GM23338 (cell line): ENCODE measurements at regions not wholly inside any gene's neighbourhood (a gene's known extent, or its start where the extent isn't known, plus 50 kb on each side); places are given as distances from the start of the nearest gene placed in this dataset.

ENCODE experiments used
- ATAC-seq: fragments of 200-7000 bp; cut with Tn5 transposase; 3 replicates; pipeline ENCODE4 v1.9.1; 2020
- DNase-seq: peaks from one replicate; pipeline ENCODE4 v3.0.0-alpha.2; 2015; ENCODE audit warnings: low spot score
- H2AFZ ChIP-seq: fragments of 200-600 bp; sonication (generic); 2 replicates; pipeline ENCODE4 v1.8.0; 2016; ENCODE audit warnings: antibody characterized with exemption, mild to moderate bottlenecking, moderate library complexity
- H3F3A ChIP-seq: fragments of 200-600 bp; sonication (generic); replicated peaks from 2 replicates; pipeline ENCODE4 v1.8.0; 2017; ENCODE audit warnings: antibody characterized with exemption, mixed run types, low read depth
- H3K27ac ChIP-seq: fragments of 200-600 bp; sonication (generic); 2 replicates; pipeline ENCODE4 v1.6.1; 2016; ENCODE audit warnings: low read depth
- H3K27me3 ChIP-seq: fragments of 200-600 bp; sonication (generic); 2 replicates; pipeline ENCODE4 v1.8.0; 2016; ENCODE audit warnings: mild to moderate bottlenecking, mixed run types, moderate library complexity; ENCODE audit not compliant: insufficient read depth
- H3K36me3 ChIP-seq: fragments of 200-600 bp; sonication (generic); 2 replicates; pipeline ENCODE4 v1.8.0; 2016; ENCODE audit warnings: mild to moderate bottlenecking; ENCODE audit not compliant: insufficient read depth
- H3K4me1 ChIP-seq: fragments of 200-600 bp; sonication (generic); 2 replicates; pipeline ENCODE4 v1.8.0; 2016; ENCODE audit warnings: mild to moderate bottlenecking, moderate library complexity; ENCODE audit not compliant: insufficient read depth
- H3K4me2 ChIP-seq: fragments of 200-600 bp; sonication (generic); 2 replicates; pipeline ENCODE4 v1.7.1; 2017; ENCODE audit warnings: mixed run types
- H3K4me3 ChIP-seq: fragments of 200-600 bp; sonication (generic); 2 replicates; pipeline ENCODE4 v1.6.1; 2016; ENCODE audit warnings: mixed run types
- H3K79me2 ChIP-seq: fragments of 200-600 bp; sonication (generic); replicated peaks from 2 replicates; pipeline ENCODE4 v1.8.0; 2017; ENCODE audit warnings: mild to moderate bottlenecking; ENCODE audit not compliant: insufficient read depth
- H3K9me2 ChIP-seq: fragments of 200-600 bp; sonication (generic); 2 replicates; pipeline ENCODE4 v1.8.0; 2017; ENCODE audit not compliant: insufficient read depth
- H4K20me1 ChIP-seq: fragments of 200-600 bp; sonication (generic); replicated peaks from 2 replicates; pipeline ENCODE4 v1.8.0; 2017; ENCODE audit warnings: mild to moderate bottlenecking; ENCODE audit not compliant: insufficient read depth
- H3K27ac Mint-ChIP-seq: 2 replicates; pipeline ENCODE4 v1.8.0; 2020; ENCODE audit warnings: inconsistent platforms, mild to moderate bottlenecking, moderate library complexity, mixed read lengths
- H3K27me3 Mint-ChIP-seq: 3 replicates; pipeline ENCODE4 v1.8.0; 2022; ENCODE audit warnings: low read depth, mild to moderate bottlenecking, moderate library complexity, mixed read lengths, inconsistent platforms; ENCODE audit not compliant: insufficient read depth, poor library complexity
- H3K36me3 Mint-ChIP-seq: 3 replicates; pipeline ENCODE4 v1.8.0; 2021; ENCODE audit warnings: low read depth, mild to moderate bottlenecking, inconsistent platforms, moderate library complexity, mixed read lengths
- H3K4me1 Mint-ChIP-seq: 3 replicates; pipeline ENCODE4 v1.8.0; 2020; ENCODE audit warnings: mild to moderate bottlenecking, inconsistent platforms, mixed read lengths
- H3K4me3 Mint-ChIP-seq: 3 replicates; pipeline ENCODE4 v1.8.0; 2021; ENCODE audit warnings: moderate library complexity, mild to moderate bottlenecking, inconsistent platforms, mixed read lengths
- H3K9me3 Mint-ChIP-seq: 3 replicates; pipeline ENCODE4 v1.8.0; 2020; ENCODE audit warnings: moderate library complexity, mild to moderate bottlenecking, inconsistent platforms, mixed read lengths
- CREB1 ChIP-seq: fragments of 250-450 bp; sonication (Bioruptor Pico); IDR thresholded peaks from 2 replicates; pipeline ENCODE4 v1.5.0; 2020; ENCODE audit warnings: low read depth, mild to moderate bottlenecking, moderate library complexity
- CTCF ChIP-seq, 2 experiments: fragments of 200-600 bp in 1 of 2; sonication (generic) in 1 of 2; conservative IDR thresholded peaks; 2 replicates each; pipeline versions ENCODE4 v1.5.1 to v1.6.1; 2016 to 2017; ENCODE audit warnings: antibody characterized with exemption in 2 of 2, low read depth in 2 of 2, mild to moderate bottlenecking in 2 of 2, moderate library complexity in 1 of 2
- ETS1 ChIP-seq: IDR thresholded peaks from 2 replicates; pipeline ENCODE4 v1.6.1; 2016; ENCODE audit warnings: antibody characterized with exemption
- EZH2 ChIP-seq: fragments of 200-600 bp; sonication (generic); IDR thresholded peaks from one replicate; pipeline ENCODE4 v1.8.0; 2017; ENCODE audit warnings: antibody characterized with exemption, mild to moderate bottlenecking, low read depth; ENCODE audit not compliant: unreplicated experiment
- EZH2phosphoT487 ChIP-seq: fragments of 200-600 bp; sonication (generic); IDR thresholded peaks from one replicate; pipeline ENCODE4 v1.8.1; 2018; ENCODE audit warnings: antibody characterized with exemption; ENCODE audit not compliant: unreplicated experiment
- JUNB ChIP-seq: IDR thresholded peaks from one replicate; pipeline ENCODE4 v1.6.1; 2016; ENCODE audit warnings: antibody characterized with exemption; ENCODE audit not compliant: unreplicated experiment
- NANOG ChIP-seq: IDR thresholded peaks from 2 replicates; pipeline ENCODE4 v1.6.1; 2016; ENCODE audit warnings: antibody characterized with exemption, borderline replicate concordance
- POLR2AphosphoS5 ChIP-seq: IDR thresholded peaks from 2 replicates; pipeline ENCODE4 v1.6.1; 2016; ENCODE audit warnings: antibody characterized with exemption, low read depth
- REST ChIP-seq: IDR thresholded peaks from one replicate; pipeline ENCODE4 v1.6.1; 2018; ENCODE audit warnings: antibody characterized with exemption; ENCODE audit not compliant: unreplicated experiment
- STAT1 ChIP-seq: IDR thresholded peaks from one replicate; pipeline ENCODE4 v1.6.1; 2016; ENCODE audit warnings: antibody characterized with exemption; ENCODE audit not compliant: unreplicated experiment
- ZNF114 ChIP-seq: fragments of 250-450 bp; sonication (Bioruptor Pico); IDR thresholded peaks from 2 replicates; pipeline ENCODE4 v1.5.0; 2020; ENCODE audit warnings: mild to moderate bottlenecking, moderate library complexity
- ZNF331 ChIP-seq: fragments of 250-450 bp; sonication (Bioruptor Pico); IDR thresholded peaks from 2 replicates; pipeline ENCODE4 v1.5.0; 2020; ENCODE audit warnings: low read depth, mild to moderate bottlenecking, moderate library complexity
- ZNF462 ChIP-seq: fragments of 250-450 bp; sonication (Bioruptor Pico); IDR thresholded peaks from 2 replicates; pipeline ENCODE4 v1.5.0; 2020; ENCODE audit warnings: mild to moderate bottlenecking, moderate library complexity

- TF ChIP-seq EZH2phosphoT487: no peak
Observed at GRCh38 chr18:70700496-70700895, 411.7 kb downstream of the SOCS6 start (continued).

GRCh38 chr18:70698574-70698973 lies 409.7 kb downstream of the SOCS6 start:
- H3K27me3 ChIP-seq: no peaks in the 10 kb centered on the region
- no peaks in the 10 kb centered on the region for H3K9me2 ChIP-seq
- no peak overlapping the region for H3K4me2 ChIP-seq
- Mint-ChIP-seq H3K9me3 (peaks cover 89% of the 10 kb centered on the region), H3K4me3 (no peak overlapping the region), H3K36me3 (peaks cover 37% of the 10 kb centered on the region), H3K27ac (no peak overlapping the region), H3K4me1 (no peaks in the 10 kb centered on the region), H3K27me3 (peaks cover 2% of the 10 kb centered on the region)
- no peak overlapping the region for H3K27ac ChIP-seq
- no peak overlapping the region for H3K4me3 ChIP-seq
- no peak overlapping the region for H2AFZ ChIP-seq
- H3K79me2 ChIP-seq: no peaks in the 10 kb centered on the region
- DNase-seq: no peak
- H3K4me1 ChIP-seq: no peaks in the 10 kb centered on the region
- no peaks in the 10 kb centered on the region for H3F3A ChIP-seq
- no peak for TF ChIP-seq EZH2phosphoT487
- TF ChIP-seq CREB1: no peak
- no peak for TF ChIP-seq POLR2AphosphoS5
- no peak for TF ChIP-seq REST
- no peak for TF ChIP-seq STAT1
- no peak for TF ChIP-seq EZH2
- no peak for TF ChIP-seq NANOG
- no peak for TF ChIP-seq ETS1
- TF ChIP-seq JUNB: no peak
- no peak for TF ChIP-seq CTCF (conservative IDR thresholded peaks at IDR 0.05; ENCODE audit: low read depth in 2 of 2)
- no peak for TF ChIP-seq ZNF331 (CRISPR knock-in tag)
- TF ChIP-seq ZNF462: no peak
- no peak for TF ChIP-seq ZNF114 (CRISPR knock-in tag)
- 0 out of 2 replicates have a peak, but pooled peaks cover 8% of the 10 kb centered on the region for H3K36me3 ChIP-seq
- no peak for ATAC-seq
- H4K20me1 ChIP-seq: no peaks in the 10 kb centered on the region
